DMS53 (cell line): ENCODE measurements at regions not wholly inside any gene's neighbourhood (a gene's known extent, or its start where the extent isn't known, plus 50 kb on each side); places are given as distances from the start of the nearest gene placed in this dataset.

ENCODE experiments used
- DNase-seq: peaks from one replicate; lab custom pipeline; 2025; lab: John Stamatoyannopoulos, UW

GRCh38 chr18:25446972-25447371, 95.0 kb upstream of the ZNF521 start:
- DNase-seq, result peak; percentile 12

- DNase-seq, result no peak
These were observed 93.5 kb upstream of the ZNF521 start for GRCh38 chr18:25445430-25445829.

- DNase-seq, result no peak
These were observed 91.8 kb upstream of the ZNF521 start for GRCh38 chr18:25443776-25444175.

- no peak for DNase-seq
These were observed 83.3 kb upstream of the ZNF521 start for GRCh38 chr18:25435149-25435782.

- no peak for DNase-seq
These were observed 82.8 kb upstream of the ZNF521 start for GRCh38 chr18:25434745-25435144.

GRCh38 chr18:25433590-25433989, 81.6 kb upstream of the ZNF521 start:
- DNase-seq, result no peak

GRCh38 chr18:25425024-25425423, 73.1 kb upstream of the ZNF521 start:
- DNase-seq, result peak; percentile 2

GRCh38 chr18:25423760-25424159, 71.8 kb upstream of the ZNF521 start:
- no peak for DNase-seq

- peak; percentile 15 for DNase-seq
These were observed 71.3 kb upstream of the ZNF521 start for GRCh38 chr18:25423267-25423666.

GRCh38 chr18:25422230-25422629, 70.3 kb upstream of the ZNF521 start:
- peak; percentile 6 for DNase-seq

GRCh38 chr18:25420077-25420825, 68.3 kb upstream of the ZNF521 start:
- DNase-seq, result no peak

GRCh38 chr18:25416374-25416773, 64.4 kb upstream of the ZNF521 start:
- no peak for DNase-seq

- DNase-seq, result no peak
These were observed 58.0 kb upstream of the ZNF521 start for GRCh38 chr18:25409971-25410370.

GRCh38 chr18:25408293-25408692, 56.3 kb upstream of the ZNF521 start:
- no peak for DNase-seq
